ENCODE measurements at regions not wholly inside any gene's neighbourhood (a gene's known extent, or its start where the extent isn't known, plus 50 kb on each side); places are given as distances from the start of the nearest gene placed in this dataset.

- ChIA-PET POLR2A (no interaction called here), CTCF (interaction anchor here (1.3 to 1.6 kb wide), 2 partner anchors 29 to 332 kb away, joined by 6 read pairs; no protein-coding TSS in a partner anchor)
- H3K4me3 ChIP-seq (ENCODE audit: low read depth in 2 of 2, low read length in 1 of 2), result no peak overlapping the region
- 20% methylated on average over 9 of the region's 11 CpGs for WGBS (ENCODE audit: low lambda C conversion rate)
- no peaks in the 10 kb centered on the region for H3K36me3 ChIP-seq (replicated peaks in 1 of 2; ENCODE audit: control insufficient read depth in 1 of 2, insufficient read depth in 2 of 2, low read length in 1 of 2)
- H2AFZ ChIP-seq (ENCODE audit: low read depth), result no peak overlapping the region
- peaks cover 21% of the 10 kb centered on the region; the same call in 1 of the 2 replicates for H3K27me3 ChIP-seq (ENCODE audit: insufficient read depth)
- no peaks in the 10 kb centered on the region for H3K9me3 ChIP-seq
- no peaks in the 10 kb centered on the region for H3K4me1 ChIP-seq (ENCODE audit: control insufficient read depth in 1 of 2, insufficient read depth in 2 of 2, low read depth in 1 of 2, low read length in 1 of 2)
- H3K79me2 ChIP-seq (ENCODE audit: insufficient read depth), result no peaks in the 10 kb centered on the region
- no peaks in the 10 kb centered on the region for H3F3A ChIP-seq (replicated peaks; ENCODE audit: insufficient read depth)
- TF ChIP-seq GABPA (IDR thresholded peaks at IDR 0.05; ENCODE audit: low read depth) (no peak), RAD21 (IDR thresholded peaks at IDR 0.05; ENCODE audit: low read length) (no peak), PBX3 (IDR thresholded peaks at IDR 0.05) (no peak), CHD2 (IDR thresholded peaks at IDR 0.05; ENCODE audit: low read length, partially characterized antibody) (no peak), FOSL2 (IDR thresholded peaks at IDR 0.05; ENCODE audit: borderline replicate concordance, low read depth) (no peak), USF2 (IDR thresholded peaks at IDR 0.05; ENCODE audit: borderline replicate concordance, low read depth, low read length) (no peak), USF1 (IDR thresholded peaks at IDR 0.05; ENCODE audit: borderline replicate concordance, low read depth) (no peak), RXRA (IDR thresholded peaks at IDR 0.05; ENCODE audit: borderline replicate concordance, low read depth) (no peak), MAX (IDR thresholded peaks at IDR 0.05; ENCODE audit: low read depth) (no peak), SIN3A (IDR thresholded peaks at IDR 0.05; ENCODE audit: borderline replicate concordance, low read depth, low read length) (no peak), EZH2phosphoT487 (IDR thresholded peaks at IDR 0.05; ENCODE audit: borderline replicate concordance, low read depth) (no peak), EP300 (IDR thresholded peaks at IDR 0.05; ENCODE audit: borderline replicate concordance in 1 of 2, low read depth in 1 of 2, low read length in 1 of 2) (no peak), NRF1 (IDR thresholded peaks at IDR 0.05; ENCODE audit: low read depth, low read length) (no peak), SMC3 (IDR thresholded peaks at IDR 0.05; ENCODE audit: low read depth, low read length) (no peak), GATA2 (CRISPR knock-in tag; IDR thresholded peaks at IDR 0.05) (no peak), TEAD4 (IDR thresholded peaks at IDR 0.05; ENCODE audit: borderline replicate concordance, insufficient read depth) (no peak), RCOR1 (IDR thresholded peaks at IDR 0.05; ENCODE audit: low read length) (no peak), ELF1 (IDR thresholded peaks at IDR 0.05) (no peak), RFX5 (IDR thresholded peaks at IDR 0.05; ENCODE audit: low read length) (no peak)
- H4K20me1 ChIP-seq (ENCODE audit: insufficient read depth), result no peaks in the 10 kb centered on the region
- DNase-seq, result no peak
- H3K4me2 ChIP-seq, result no peak overlapping the region
- H3K27ac ChIP-seq (ENCODE audit: low read depth in 2 of 2, low read length in 1 of 2), result no peak overlapping the region
- H3K9me2 ChIP-seq, result no peaks in the 10 kb centered on the region
- H3K9ac ChIP-seq, result no peak overlapping the region
Measured at GRCh38 chr13:111399334-111399733, 78.9 kb downstream of the TEX29 start.

All from SK-N-SH (cell line).